ENCODE measurements at regions not wholly inside any gene's neighbourhood (a gene's known extent, or its start where the extent isn't known, plus 50 kb on each side); places are given as distances from the start of the nearest gene placed in this dataset.

DNA sequence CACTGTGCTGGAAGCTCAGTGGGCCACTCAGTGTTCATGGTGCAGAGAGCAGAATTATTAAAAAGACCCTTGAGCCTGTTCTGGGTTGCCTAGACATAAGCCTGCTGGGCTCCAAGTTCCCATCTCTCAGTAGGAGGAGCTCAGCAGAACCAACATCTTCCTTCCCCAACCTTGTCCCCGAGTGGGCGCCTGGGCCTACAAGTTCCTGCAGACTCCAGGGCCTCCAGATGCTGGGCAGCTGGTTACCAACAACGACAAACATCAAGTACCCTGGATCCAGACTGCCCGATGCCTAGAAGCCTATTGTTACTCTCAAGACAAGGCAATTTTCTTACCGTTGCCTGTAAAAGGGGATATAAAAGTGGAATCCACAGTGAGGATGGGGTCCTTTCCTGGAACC lies 214.2 kb downstream of the HAUS1 start:
- no peaks in the 10 kb centered on the region for H3K4me1 Mint-ChIP-seq (ENCODE audit: low read depth, unreplicated experiment)
- H3K36me3 ChIP-seq (ENCODE audit: control insufficient read depth, insufficient read depth, low read length) = no peaks in the 10 kb centered on the region

DNA sequence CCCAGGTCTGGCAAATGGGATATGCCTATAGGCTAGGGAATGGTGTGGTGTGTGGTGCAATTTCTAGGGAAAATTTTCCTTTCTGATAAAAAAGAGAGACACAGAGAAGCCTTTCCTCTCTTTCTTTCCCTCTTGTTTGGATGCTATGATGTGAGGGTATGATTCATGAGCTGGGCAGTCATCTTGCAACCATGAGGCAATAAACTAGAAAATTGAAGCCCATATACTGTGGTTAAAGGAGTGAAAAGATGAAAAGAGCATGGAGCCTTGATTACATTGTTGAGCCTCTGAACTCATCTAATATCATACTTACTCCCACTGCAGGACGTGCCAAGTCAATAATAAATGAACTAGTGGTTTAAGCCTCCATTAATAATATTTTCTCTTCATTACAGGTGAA lies 215.6 kb downstream of the HAUS1 start:
- H3K27me3 ChIP-seq (replicated peaks; ENCODE audit: control insufficient read depth, insufficient read depth, low read length) = no peaks in the 10 kb centered on the region
- no peak overlapping the region for H3K4me3 ChIP-seq (ENCODE audit: low read depth, low read length)
- H3K4me3 Mint-ChIP-seq (ENCODE audit: unreplicated experiment) = no peak overlapping the region
- H3K27ac Mint-ChIP-seq (ENCODE audit: unreplicated experiment) = no peak overlapping the region
- H3K4me1 ChIP-seq = no peaks in the 10 kb centered on the region
- no TSS peak for BruUV-seq (replicated peaks)
- no peaks in the 10 kb centered on the region for H3K9me3 ChIP-seq
- H3K9me3 Mint-ChIP-seq (ENCODE audit: unreplicated experiment) = no peaks in the 10 kb centered on the region
- no peaks in the 10 kb centered on the region for H3K36me3 ChIP-seq (ENCODE audit: control insufficient read depth, insufficient read depth, low read length)
- intact Hi-C loops (cut with micrococcal nuclease; ENCODE audit: unreplicated experiment) = no loop called here
- TF ChIP-seq, protein P1, sequence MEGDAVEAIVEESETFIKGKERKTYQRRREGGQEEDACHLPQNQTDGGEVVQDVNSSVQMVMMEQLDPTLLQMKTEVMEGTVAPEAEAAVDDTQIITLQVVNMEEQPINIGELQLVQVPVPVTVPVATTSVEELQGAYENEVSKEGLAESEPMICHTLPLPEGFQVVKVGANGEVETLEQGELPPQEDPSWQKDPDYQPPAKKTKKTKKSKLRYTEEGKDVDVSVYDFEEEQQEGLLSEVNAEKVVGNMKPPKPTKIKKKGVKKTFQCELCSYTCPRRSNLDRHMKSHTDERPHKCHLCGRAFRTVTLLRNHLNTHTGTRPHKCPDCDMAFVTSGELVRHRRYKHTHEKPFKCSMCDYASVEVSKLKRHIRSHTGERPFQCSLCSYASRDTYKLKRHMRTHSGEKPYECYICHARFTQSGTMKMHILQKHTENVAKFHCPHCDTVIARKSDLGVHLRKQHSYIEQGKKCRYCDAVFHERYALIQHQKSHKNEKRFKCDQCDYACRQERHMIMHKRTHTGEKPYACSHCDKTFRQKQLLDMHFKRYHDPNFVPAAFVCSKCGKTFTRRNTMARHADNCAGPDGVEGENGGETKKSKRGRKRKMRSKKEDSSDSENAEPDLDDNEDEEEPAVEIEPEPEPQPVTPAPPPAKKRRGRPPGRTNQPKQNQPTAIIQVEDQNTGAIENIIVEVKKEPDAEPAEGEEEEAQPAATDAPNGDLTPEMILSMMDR (IDR thresholded peaks at IDR 0.05; ENCODE audit: insufficient read depth in 1 of 2, low read depth in 1 of 2, low read length in 1 of 2, severe bottlenecking in 1 of 2, unreplicated experiment in 1 of 2) = no peak
- no peaks in the 10 kb centered on the region for H3K4me1 Mint-ChIP-seq (ENCODE audit: low read depth, unreplicated experiment)
- no peaks in the 10 kb centered on the region for H3K36me3 Mint-ChIP-seq (ENCODE audit: insufficient read depth, unreplicated experiment)
- ChIA-PET POLR2A (no interaction called here), CTCF (no interaction called here)
- DNase-seq = no peak
- H3K27me3 Mint-ChIP-seq (ENCODE audit: insufficient read depth, unreplicated experiment) = peaks cover 6% of the 10 kb centered on the region

More for the DNA sequence above, 214.2 kb downstream of the HAUS1 start:
- no peak for DNase-seq
- ChIA-PET CTCF (no interaction called here), POLR2A (no interaction called here)
- no peaks in the 10 kb centered on the region for H3K9me3 Mint-ChIP-seq (ENCODE audit: unreplicated experiment)
- H3K27ac Mint-ChIP-seq (ENCODE audit: unreplicated experiment) = no peak overlapping the region
- no peaks in the 10 kb centered on the region for H3K36me3 Mint-ChIP-seq (ENCODE audit: insufficient read depth, unreplicated experiment)
- TF ChIP-seq, protein P1 (IDR thresholded peaks at IDR 0.05; ENCODE audit: insufficient read depth in 1 of 2, low read depth in 1 of 2, low read length in 1 of 2, severe bottlenecking in 1 of 2, unreplicated experiment in 1 of 2) = no peak
- Histone ChIP-seq H3K4me1 (no peaks in the 10 kb centered on the region), H3K9me3 (no peaks in the 10 kb centered on the region), H3K27me3 (replicated peaks; ENCODE audit: control insufficient read depth, insufficient read depth, low read length) (no peaks in the 10 kb centered on the region), H3K4me3 (ENCODE audit: low read depth, low read length) (no peak overlapping the region)
- intact Hi-C loops (cut with micrococcal nuclease; ENCODE audit: unreplicated experiment) = no loop called here
- BruUV-seq (replicated peaks) = no TSS peak
- H3K27me3 Mint-ChIP-seq (ENCODE audit: insufficient read depth, unreplicated experiment) = peaks cover 6% of the 10 kb centered on the region
- H3K4me3 Mint-ChIP-seq (ENCODE audit: unreplicated experiment) = no peak overlapping the region

DNA sequence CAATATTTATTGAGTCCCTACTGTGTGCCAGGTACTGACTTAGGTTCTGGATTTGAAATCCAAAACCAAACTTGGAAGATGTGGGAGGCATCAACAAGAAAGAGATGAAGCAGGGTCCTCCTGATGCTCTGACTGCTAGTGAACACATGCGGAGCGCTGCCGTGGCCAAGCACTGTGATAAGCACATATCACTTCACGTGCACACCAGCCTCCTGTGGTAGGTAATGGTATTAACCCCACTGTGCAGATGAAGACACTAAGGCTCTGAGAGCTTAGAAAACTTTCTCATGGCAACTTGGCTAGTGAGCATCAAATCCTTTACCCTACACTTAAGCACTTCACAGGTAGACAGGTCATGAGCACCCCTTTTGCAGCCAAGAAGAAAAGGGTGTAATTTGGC lies 216.1 kb downstream of the HAUS1 start:
- peaks cover 6% of the 10 kb centered on the region for H3K27me3 Mint-ChIP-seq (ENCODE audit: insufficient read depth, unreplicated experiment)
- no peaks in the 10 kb centered on the region for H3K36me3 ChIP-seq (ENCODE audit: control insufficient read depth, insufficient read depth, low read length)
- TF ChIP-seq, protein P1 (IDR thresholded peaks at IDR 0.05; ENCODE audit: insufficient read depth in 1 of 2, low read depth in 1 of 2, low read length in 1 of 2, severe bottlenecking in 1 of 2, unreplicated experiment in 1 of 2) = no peak
- no peak overlapping the region for H3K27ac Mint-ChIP-seq (ENCODE audit: unreplicated experiment)
- H3K36me3 Mint-ChIP-seq (ENCODE audit: insufficient read depth, unreplicated experiment) = no peaks in the 10 kb centered on the region
- H3K9me3 Mint-ChIP-seq (ENCODE audit: unreplicated experiment) = no peaks in the 10 kb centered on the region
- DNase-seq = no peak
- ChIA-PET POLR2A (no interaction called here), CTCF (no interaction called here)
- no TSS peak for BruUV-seq (replicated peaks)
- H3K4me3 ChIP-seq (ENCODE audit: low read depth, low read length) = no peak overlapping the region
- H3K27me3 ChIP-seq (replicated peaks; ENCODE audit: control insufficient read depth, insufficient read depth, low read length) = no peaks in the 10 kb centered on the region
- no peaks in the 10 kb centered on the region for H3K4me1 Mint-ChIP-seq (ENCODE audit: low read depth, unreplicated experiment)
- no peaks in the 10 kb centered on the region for H3K4me1 ChIP-seq
- no peaks in the 10 kb centered on the region for H3K9me3 ChIP-seq
- H3K4me3 Mint-ChIP-seq (ENCODE audit: unreplicated experiment) = no peak overlapping the region
- intact Hi-C loops (cut with micrococcal nuclease; ENCODE audit: unreplicated experiment) = no loop called here

All from Caco-2 (cell line).